Prostate gland (tissue), 2 donors: ENCODE measurements at regions not wholly inside any gene's neighbourhood (a gene's known extent, or its start where the extent isn't known, plus 50 kb on each side); places are given as distances from the start of the nearest gene placed in this dataset.

Experiments
- DNase-seq: peaks from one replicate; pipeline ENCODE4 v3.0.0-alpha.2; 2019; ENCODE audit warnings: low spot score
- H3K27ac ChIP-seq, 2 donors: fragments of 200-600 bp; sonication (generic); 2 replicates each; pipeline ENCODE4 v1.5.1; 2017 to 2019
- H3K27me3 ChIP-seq: fragments of 200-600 bp; sonication (generic); replicated peaks from 2 replicates; pipeline ENCODE4 v1.5.1; 2019; ENCODE audit not compliant: insufficient read depth
- H3K36me3 ChIP-seq, 2 donors: fragments of 200-600 bp; sonication (generic); 1 replicate in 1 of 2; 2 replicates in 1 of 2; pipeline versions ENCODE4 v1.5.1 to v1.8.1; 2017 to 2019
- H3K4me1 ChIP-seq: fragments of 200-600 bp; sonication (generic); replicated peaks from 2 replicates; pipeline ENCODE4 v1.5.1; 2019
- H3K4me3 ChIP-seq, 2 donors: fragments of 200-600 bp; sonication (generic); 2 replicates each; pipeline ENCODE4 v1.5.1; 2017 to 2019
- H3K9me3 ChIP-seq: fragments of 200-600 bp; sonication (generic); 2 replicates; pipeline ENCODE4 v1.5.1; 2017
- POLR2A ChIP-seq: fragments of 450-650 bp; IDR thresholded peaks from one replicate; pipeline ENCODE4 v1.6.1; 2016; ENCODE audit warnings: antibody characterized with exemption, mild to moderate bottlenecking
- POLR2AphosphoS5 ChIP-seq: sonication (generic); formaldehyde crosslinking; IDR thresholded peaks from one replicate; pipeline ENCODE4 v1.6.1; 2017; ENCODE audit warnings: antibody characterized with exemption
- WGBS: methylation state at CpG from one replicate; pipeline ENCODE4 v1.1.5; 2018; 5-methylcytosine and 5-hydroxymethylcytosine counted together
- intact Hi-C: fragments of 100-400 bp; cut with DNase I; formaldehyde crosslinking; loops from one replicate; pipeline ENCODE4 v1.14.2; 2022
- TF ChIP-seq, protein P1 (sequence below), 4 experiments: fragments of 200-600 bp in 2 of 4; fragments of 450-650 bp in 2 of 4; sonication (generic) in 2 of 4; IDR thresholded peaks; 1 replicate in 3 of 4; 2 replicates in 1 of 4; pipeline ENCODE4 v1.5.1; 2016 to 2019; ENCODE audit warnings: antibody characterized with exemption in 4 of 4, mild to moderate bottlenecking in 2 of 4, moderate library complexity in 2 of 4

DNA sequence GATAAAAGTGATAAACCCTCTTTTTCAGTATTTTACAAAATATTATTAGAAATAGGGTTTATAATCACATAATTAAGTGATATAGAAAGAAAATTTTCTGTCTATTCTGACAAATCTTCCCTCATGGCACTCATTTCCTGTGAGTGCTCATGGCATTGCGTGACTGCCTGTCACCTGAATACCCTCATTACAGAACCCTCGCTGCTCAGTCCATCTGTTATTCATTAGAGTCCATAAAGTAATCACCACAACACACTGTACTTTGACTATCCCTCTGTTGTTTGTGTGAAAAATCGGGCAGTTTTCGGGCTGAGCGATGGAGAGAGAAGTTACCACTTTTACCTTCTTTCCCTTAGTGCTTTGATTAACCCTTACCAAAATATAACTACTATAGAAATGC is 100.4 kb upstream of the BRINP3 start:
- no peaks in the 10 kb centered on the region for H3K36me3 ChIP-seq
- intact Hi-C loops: no loop called here
- H3K27ac ChIP-seq: no peak overlapping the region
- DNase-seq: no peak
- H3K4me1 ChIP-seq: no peaks in the 10 kb centered on the region
- TF ChIP-seq POLR2AphosphoS5 (no peak), POLR2A (no peak)
- TF ChIP-seq, protein P1, sequence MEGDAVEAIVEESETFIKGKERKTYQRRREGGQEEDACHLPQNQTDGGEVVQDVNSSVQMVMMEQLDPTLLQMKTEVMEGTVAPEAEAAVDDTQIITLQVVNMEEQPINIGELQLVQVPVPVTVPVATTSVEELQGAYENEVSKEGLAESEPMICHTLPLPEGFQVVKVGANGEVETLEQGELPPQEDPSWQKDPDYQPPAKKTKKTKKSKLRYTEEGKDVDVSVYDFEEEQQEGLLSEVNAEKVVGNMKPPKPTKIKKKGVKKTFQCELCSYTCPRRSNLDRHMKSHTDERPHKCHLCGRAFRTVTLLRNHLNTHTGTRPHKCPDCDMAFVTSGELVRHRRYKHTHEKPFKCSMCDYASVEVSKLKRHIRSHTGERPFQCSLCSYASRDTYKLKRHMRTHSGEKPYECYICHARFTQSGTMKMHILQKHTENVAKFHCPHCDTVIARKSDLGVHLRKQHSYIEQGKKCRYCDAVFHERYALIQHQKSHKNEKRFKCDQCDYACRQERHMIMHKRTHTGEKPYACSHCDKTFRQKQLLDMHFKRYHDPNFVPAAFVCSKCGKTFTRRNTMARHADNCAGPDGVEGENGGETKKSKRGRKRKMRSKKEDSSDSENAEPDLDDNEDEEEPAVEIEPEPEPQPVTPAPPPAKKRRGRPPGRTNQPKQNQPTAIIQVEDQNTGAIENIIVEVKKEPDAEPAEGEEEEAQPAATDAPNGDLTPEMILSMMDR (IDR thresholded peaks at IDR 0.05): no peak
- no peaks in the 10 kb centered on the region for H3K9me3 ChIP-seq
- H3K4me3 ChIP-seq: no peak overlapping the region
- 64% methylated on average over 5 of the region's 5 CpGs for WGBS
- no peaks in the 10 kb centered on the region for H3K27me3 ChIP-seq

DNA sequence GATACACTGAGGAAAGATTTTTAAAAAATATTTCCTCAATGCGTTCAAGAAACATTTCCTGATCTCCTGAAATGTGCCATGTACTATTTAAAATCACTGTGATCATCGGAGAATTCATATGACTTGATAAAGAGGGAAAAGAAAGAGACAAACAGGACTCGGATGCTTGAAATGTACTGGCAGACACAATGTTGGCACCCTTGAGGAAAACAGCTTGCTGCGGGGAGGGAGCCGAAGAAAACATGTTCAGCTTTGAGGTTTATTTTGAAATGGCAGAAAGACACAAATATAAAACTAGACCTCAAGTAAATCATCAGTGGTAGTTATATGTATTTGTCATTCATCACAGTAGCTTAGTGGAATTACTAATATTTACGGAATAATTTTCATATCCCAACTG is 100.9 kb upstream of the BRINP3 start:
- Histone ChIP-seq H3K27ac (no peak overlapping the region), H3K4me3 (no peak overlapping the region), H3K4me1 (no peaks in the 10 kb centered on the region), H3K27me3 (no peaks in the 10 kb centered on the region), H3K36me3 (no peaks in the 10 kb centered on the region), H3K9me3 (no peaks in the 10 kb centered on the region)
- WGBS: 80% methylated on average over 6 of the region's 6 CpGs
- no peak for DNase-seq
- TF ChIP-seq POLR2AphosphoS5: no peak
- intact Hi-C loops: no loop called here

DNA sequence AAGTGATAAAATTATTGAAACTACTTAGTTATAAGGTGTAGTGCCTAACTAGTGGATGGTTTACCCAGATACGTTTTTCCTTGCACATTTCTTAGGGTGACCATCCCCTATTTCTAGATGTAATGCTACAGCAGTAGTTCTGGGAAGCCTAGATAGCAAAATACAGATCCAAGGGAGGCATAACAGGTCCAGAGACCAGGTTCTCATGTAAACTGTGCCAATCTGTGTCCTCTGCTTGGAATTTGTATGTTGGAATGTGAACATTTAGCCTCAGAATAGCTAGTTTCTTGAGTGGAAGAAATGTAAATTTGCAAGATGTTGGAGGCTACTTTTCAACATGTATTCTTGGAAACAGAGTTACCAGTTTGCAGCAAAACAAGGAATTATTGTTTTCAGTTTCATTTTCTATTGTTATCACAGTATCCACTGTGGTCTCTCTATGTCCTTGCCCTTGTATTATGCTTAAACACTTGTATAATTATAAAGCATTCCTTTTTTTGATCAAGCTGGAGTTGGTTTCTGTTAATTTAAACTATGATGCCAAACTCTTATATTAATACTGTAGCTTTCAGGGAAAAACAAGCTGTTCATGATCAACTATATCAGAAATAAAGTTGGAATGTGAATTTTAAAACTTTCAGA is 102.0 kb upstream of the BRINP3 start:
- intact Hi-C loops: no loop called here

DNA sequence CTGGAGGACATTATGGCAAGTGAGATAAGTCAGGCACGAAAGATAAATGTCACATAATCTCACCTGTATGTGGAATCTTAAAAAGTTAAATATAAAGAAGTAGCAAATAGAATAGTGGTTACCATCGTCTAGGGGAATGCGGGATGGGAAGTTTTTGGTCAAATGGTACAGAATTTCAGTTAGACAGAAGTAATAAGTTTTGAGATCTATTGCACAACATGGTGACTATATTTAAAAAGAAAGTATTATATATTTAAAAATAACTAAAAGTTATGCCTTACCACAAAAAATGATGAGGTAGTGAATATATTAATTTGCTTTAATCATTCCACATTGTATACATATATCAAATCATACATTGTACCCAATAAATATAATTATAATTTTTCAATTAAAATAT is 106.2 kb upstream of the BRINP3 start:
- Histone ChIP-seq H3K27ac (no peak overlapping the region), H3K9me3 (no peaks in the 10 kb centered on the region), H3K27me3 (no peaks in the 10 kb centered on the region), H3K4me1 (no peaks in the 10 kb centered on the region), H3K36me3 (no peaks in the 10 kb centered on the region), H3K4me3 (no peak overlapping the region)
- no peak for DNase-seq
- WGBS: 94% methylated on average over 3 of the region's 3 CpGs
- intact Hi-C loops: no loop called here
- TF ChIP-seq, protein P1 (IDR thresholded peaks at IDR 0.05): no peak
- TF ChIP-seq POLR2A (no peak), POLR2AphosphoS5 (no peak)

More for the DNA sequence above, 102.0 kb upstream of the BRINP3 start:
- no peak for DNase-seq
- Histone ChIP-seq H3K27ac (no peak overlapping the region), H3K4me3 (no peak overlapping the region), H3K4me1 (no peaks in the 10 kb centered on the region), H3K36me3 (no peaks in the 10 kb centered on the region), H3K9me3 (no peaks in the 10 kb centered on the region), H3K27me3 (no peaks in the 10 kb centered on the region)
- TF ChIP-seq POLR2A: no peak
- no peak for TF ChIP-seq POLR2AphosphoS5
- TF ChIP-seq, protein P1 (IDR thresholded peaks at IDR 0.05): no peak
- 59% methylated on average over 1 of the region's 1 CpG for WGBS

DNA sequence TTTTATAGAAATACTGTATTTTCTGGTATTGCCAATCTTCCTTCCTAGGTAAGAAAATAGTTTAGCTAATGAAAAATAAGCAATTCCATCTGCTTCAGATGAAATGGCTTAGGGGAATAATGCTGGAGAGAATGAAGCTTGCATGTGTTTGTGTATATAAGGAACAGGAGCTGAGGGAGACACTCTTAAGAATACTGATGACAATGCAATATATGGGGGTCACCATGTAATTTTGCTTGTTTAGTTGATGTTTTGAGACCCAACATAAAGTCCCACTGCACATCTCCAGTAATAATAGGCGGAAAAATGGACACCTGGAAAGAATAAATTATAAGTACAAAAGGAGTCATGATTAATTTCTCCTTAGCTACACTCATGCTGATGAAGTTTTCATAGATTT is 110.8 kb upstream of the BRINP3 start:
- no peaks in the 10 kb centered on the region for H3K27me3 ChIP-seq
- DNase-seq: no peak
- 52% methylated on average over 1 of the region's 1 CpG for WGBS
- H3K4me3 ChIP-seq: no peak overlapping the region
- no peaks in the 10 kb centered on the region for H3K9me3 ChIP-seq
- no peak overlapping the region for H3K27ac ChIP-seq
- TF ChIP-seq, protein P1 (IDR thresholded peaks at IDR 0.05): no peak
- TF ChIP-seq POLR2AphosphoS5: no peak
- TF ChIP-seq POLR2A: no peak
- H3K36me3 ChIP-seq: no peaks in the 10 kb centered on the region
- H3K4me1 ChIP-seq: no peaks in the 10 kb centered on the region
- intact Hi-C loops: no loop called here
